ENCODE measurements at regions not wholly inside any gene's neighbourhood (a gene's known extent, or its start where the extent isn't known, plus 50 kb on each side); places are given as distances from the start of the nearest gene placed in this dataset.

DNA sequence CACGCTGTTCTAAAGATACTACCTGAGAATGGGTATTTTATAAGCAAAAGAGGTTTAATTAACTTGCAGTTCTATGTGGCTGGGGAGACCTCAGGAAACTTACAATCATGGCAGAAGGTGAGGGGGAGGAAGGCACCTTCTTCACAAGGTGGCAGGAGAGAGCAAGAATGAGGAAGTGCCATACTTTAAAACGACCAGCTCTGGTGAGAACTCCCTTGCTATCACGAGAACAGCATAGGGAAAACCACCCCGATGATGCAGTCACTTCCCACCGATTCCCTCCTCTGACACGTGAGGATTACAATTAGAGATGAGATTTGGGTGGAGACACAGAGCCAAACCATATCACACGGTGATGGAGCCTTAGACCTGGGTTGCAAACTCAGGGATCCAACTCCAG is 317.5 kb upstream of the EEF2KMT start:
- TF ChIP-seq TARDBP (IDR thresholded peaks at IDR 0.05) = no peak
- TF ChIP-seq NFRKB (IDR thresholded peaks at IDR 0.05) = no peak
- no peak for TF ChIP-seq SP1 (IDR thresholded peaks at IDR 0.05)
- TF ChIP-seq BHLHE40 (IDR thresholded peaks at IDR 0.05; ENCODE audit: borderline replicate concordance) = no peak
- TF ChIP-seq FOXM1 (IDR thresholded peaks at IDR 0.05; ENCODE audit: borderline replicate concordance) = no peak
- TF ChIP-seq SUZ12 (IDR thresholded peaks at IDR 0.05) = no peak
- TF ChIP-seq ARNT (IDR thresholded peaks at IDR 0.05) = no peak
- TF ChIP-seq L3MBTL2 (conservative IDR thresholded peaks at IDR 0.05) = no peak
